Mesenchymal stem cell (in vitro differentiated cells and primary cell): ENCODE measurements at regions not wholly inside any gene's neighbourhood (a gene's known extent, or its start where the extent isn't known, plus 50 kb on each side); places are given as distances from the start of the nearest gene placed in this dataset.
"Not testable (repeated sequence)": the region's sequence is repeated elsewhere in the genome, so short reads cannot be mapped to it uniquely, and the experiment has no call there.

Experiments used
- DNase-seq: peaks from one replicate; pipeline ENCODE4 v3.0.0-alpha.2; 2013
- H2AFZ ChIP-seq: one replicate; pipeline ENCODE4 v1.6.1; 2013; ENCODE audit warnings: low read depth, mild to moderate bottlenecking, control low read depth, inconsistent platforms, low read length, moderate library complexity
- H2AK5ac ChIP-seq: 2 replicates; pipeline ENCODE4 v1.6.1; 2013; ENCODE audit warnings: low read length, moderate library complexity, mild to moderate bottlenecking, inconsistent platforms; ENCODE audit not compliant: severe bottlenecking
- H2BK120ac ChIP-seq: one replicate; pipeline ENCODE4 v1.6.1; 2013; ENCODE audit warnings: low read depth, mild to moderate bottlenecking, inconsistent platforms, low read length, moderate library complexity
- H2BK12ac ChIP-seq, 2 experiments: one replicate each; pipeline ENCODE4 v1.6.1; 2013; ENCODE audit warnings: inconsistent platforms in 2 of 2, low read length in 2 of 2, mild to moderate bottlenecking in 2 of 2, moderate library complexity in 2 of 2, control low read depth in 1 of 2
- H2BK15ac ChIP-seq: one replicate; pipeline ENCODE4 v1.6.1; 2013; ENCODE audit warnings: mild to moderate bottlenecking, low read depth, inconsistent platforms; ENCODE audit not compliant: poor library complexity, severe bottlenecking
- H2BK5ac ChIP-seq: 2 replicates; pipeline ENCODE4 v1.6.1; 2013; ENCODE audit warnings: low read depth, mild to moderate bottlenecking, low read length, control low read depth, inconsistent platforms; ENCODE audit not compliant: poor library complexity, severe bottlenecking
- H3K14ac ChIP-seq, 2 experiments: one replicate each; pipeline ENCODE4 v1.6.1; 2013; ENCODE audit warnings: inconsistent platforms in 2 of 2, low read length in 2 of 2, control low read depth in 1 of 2, mild to moderate bottlenecking in 1 of 2, moderate library complexity in 1 of 2
- H3K18ac ChIP-seq, 2 experiments: one replicate each; pipeline ENCODE4 v1.6.1; 2013; ENCODE audit warnings: inconsistent platforms in 2 of 2, low read length in 2 of 2, control low read depth in 1 of 2, low read depth in 1 of 2, mild to moderate bottlenecking in 1 of 2
- H3K23ac ChIP-seq, 2 experiments: one replicate each; pipeline ENCODE4 v1.6.1; 2013; ENCODE audit warnings: inconsistent platforms in 2 of 2, low read length in 2 of 2, mild to moderate bottlenecking in 2 of 2, moderate library complexity in 2 of 2, control low read depth in 1 of 2
- H3K27ac ChIP-seq: 2 replicates; pipeline ENCODE4 v1.5.1; 2013; ENCODE audit warnings: mild to moderate bottlenecking, moderate library complexity, low read length, control low read depth, inconsistent platforms; ENCODE audit not compliant: poor library complexity, severe bottlenecking
- H3K27me3 ChIP-seq, 2 experiments: 2 replicates each; pipeline versions ENCODE4 v1.6.1 to v1.7.0; 2013; ENCODE audit warnings: low read length in 2 of 2, mild to moderate bottlenecking in 2 of 2, moderate library complexity in 2 of 2, control low read depth in 1 of 2, inconsistent platforms in 1 of 2; ENCODE audit not compliant: control insufficient read depth in 1 of 2, insufficient read depth in 1 of 2
- H3K36me3 ChIP-seq, 2 experiments: 2 replicates each; pipeline versions ENCODE4 v1.6.1 to v1.7.0; 2013; ENCODE audit warnings: low read length in 2 of 2, control low read depth in 1 of 2, inconsistent platforms in 1 of 2, low read depth in 1 of 2, mild to moderate bottlenecking in 1 of 2; ENCODE audit not compliant: insufficient read depth in 2 of 2, control insufficient read depth in 1 of 2
- H3K4ac ChIP-seq, 2 experiments: one replicate each; pipeline ENCODE4 v1.6.1; 2013; ENCODE audit warnings: inconsistent platforms in 2 of 2, low read length in 2 of 2, mild to moderate bottlenecking in 2 of 2, moderate library complexity in 2 of 2, control low read depth in 1 of 2, low read depth in 1 of 2
- H3K4me1 ChIP-seq: 2 replicates; pipeline ENCODE4 v1.6.1; 2013; ENCODE audit warnings: low read depth, low read length, control low read depth; ENCODE audit not compliant: control insufficient read depth, insufficient read depth
- H3K4me2 ChIP-seq: 2 replicates; pipeline ENCODE4 v1.6.1; 2013; ENCODE audit warnings: low read length, mild to moderate bottlenecking, inconsistent platforms; ENCODE audit not compliant: poor library complexity, severe bottlenecking
- H3K4me3 ChIP-seq, 2 experiments: 2 replicates each; pipeline versions ENCODE4 v1.5.1 to v1.7.0; 2013; ENCODE audit warnings: low read length in 2 of 2, mild to moderate bottlenecking in 2 of 2, control low read depth in 1 of 2, low read depth in 1 of 2; ENCODE audit not compliant: insufficient read depth in 1 of 2
- H3K79me1 ChIP-seq: replicated peaks from 2 replicates; pipeline ENCODE4 v1.6.1; 2013; ENCODE audit warnings: mild to moderate bottlenecking, control low read depth, low read length, inconsistent platforms; ENCODE audit not compliant: poor library complexity, severe bottlenecking
- H3K9ac ChIP-seq: 2 replicates; pipeline ENCODE4 v1.7.0; 2013; ENCODE audit warnings: mild to moderate bottlenecking, low read length, moderate library complexity
- H3K9me3 ChIP-seq: 2 replicates; pipeline ENCODE4 v1.7.0; 2013; ENCODE audit warnings: mild to moderate bottlenecking, low read length; ENCODE audit not compliant: control insufficient read depth
- H4K8ac ChIP-seq: one replicate; pipeline ENCODE4 v1.6.1; 2013; ENCODE audit warnings: inconsistent platforms, mild to moderate bottlenecking, low read length, moderate library complexity
- H4K91ac ChIP-seq: one replicate; pipeline ENCODE4 v1.6.1; 2013; ENCODE audit warnings: mild to moderate bottlenecking, low read length, inconsistent platforms
- WGBS: methylation state at CpG from one replicate; pipeline ENCODE4 v1.1.7; 2013; ENCODE audit warnings: mixed read lengths; 5-methylcytosine and 5-hydroxymethylcytosine counted together

DNA sequence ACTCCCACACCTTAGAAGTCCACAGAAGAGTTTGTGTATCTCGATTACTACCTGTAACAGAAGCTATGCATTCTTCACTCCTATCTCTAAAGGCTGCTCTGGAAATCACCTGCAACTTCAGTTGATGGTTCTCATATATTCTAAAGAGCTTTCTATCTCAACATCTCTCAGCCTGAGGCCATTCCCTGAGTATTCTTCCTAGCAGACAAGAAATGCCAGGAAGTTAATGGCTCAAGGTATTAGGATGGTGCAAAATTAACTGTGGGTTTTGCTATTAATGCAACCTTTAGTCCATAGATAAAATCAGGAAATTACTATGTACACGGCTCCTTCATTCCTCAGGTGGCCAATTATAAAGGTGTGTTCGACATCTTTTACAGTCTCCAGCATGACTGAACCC, 290.1 kb downstream of the ZNF716 start:
- H4K91ac ChIP-seq, H3K4me3 ChIP-seq, H3K9me3 ChIP-seq, H3K4me2 ChIP-seq, H2BK15ac ChIP-seq, H4K8ac ChIP-seq, H2BK5ac ChIP-seq, H3K23ac ChIP-seq, H3K79me1 ChIP-seq, H3K9ac ChIP-seq, H2BK120ac ChIP-seq, H2AFZ ChIP-seq, H2BK12ac ChIP-seq, H3K27ac ChIP-seq, H3K4ac ChIP-seq, H3K27me3 ChIP-seq, H3K14ac ChIP-seq, H3K36me3 ChIP-seq, DNase-seq, H3K4me1 ChIP-seq, H2AK5ac ChIP-seq, H3K18ac ChIP-seq: not testable (repeated sequence)
- 29% methylated on average over 3 of the region's 3 CpGs for WGBS

DNA sequence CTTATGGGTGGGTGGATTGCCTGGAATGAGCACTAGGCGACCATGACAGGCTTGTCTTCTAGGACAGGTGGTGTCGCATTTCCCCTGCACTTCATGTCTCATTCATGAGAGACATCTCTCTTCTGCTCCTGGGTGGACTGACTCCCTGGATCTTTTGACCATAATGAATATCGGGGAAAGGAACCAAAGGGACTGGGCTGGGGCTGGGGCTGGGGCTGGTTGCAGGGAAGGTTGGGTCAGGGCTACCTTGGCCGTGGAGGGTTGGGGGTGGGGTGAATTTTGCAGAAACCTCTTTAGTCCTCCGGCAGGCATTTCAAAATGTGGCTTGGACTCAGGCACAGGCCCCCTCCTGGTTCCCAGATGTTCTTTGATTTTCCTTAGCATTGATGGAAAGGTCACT, 319.2 kb downstream of the ZNF716 start:
- Histone ChIP-seq H2BK15ac (no peak overlapping the region), H2BK5ac (no peak overlapping the region), H3K27ac (no peak overlapping the region), H3K14ac (no peak overlapping the region), H2BK120ac (no peak overlapping the region), H3K4ac (no peak overlapping the region), H3K9me3 (peaks cover 13% of the 10 kb centered on the region), H3K9ac (no peak overlapping the region), H2AFZ (no peak overlapping the region), H4K91ac (no peak overlapping the region), H3K4me3 (no peak overlapping the region), H3K79me1 (no peaks in the 10 kb centered on the region), H3K23ac (no peak overlapping the region), H3K4me2 (no peak overlapping the region), H3K4me1 (no peaks in the 10 kb centered on the region), H3K27me3 (no peaks in the 10 kb centered on the region), H3K18ac (no peak overlapping the region), H3K36me3 (no peaks in the 10 kb centered on the region), H2AK5ac (no peak overlapping the region), H2BK12ac (no peak overlapping the region), H4K8ac (no peak overlapping the region)
- DNase-seq, result no peak
- WGBS, result 71% methylated on average over 5 of the region's 5 CpGs

DNA sequence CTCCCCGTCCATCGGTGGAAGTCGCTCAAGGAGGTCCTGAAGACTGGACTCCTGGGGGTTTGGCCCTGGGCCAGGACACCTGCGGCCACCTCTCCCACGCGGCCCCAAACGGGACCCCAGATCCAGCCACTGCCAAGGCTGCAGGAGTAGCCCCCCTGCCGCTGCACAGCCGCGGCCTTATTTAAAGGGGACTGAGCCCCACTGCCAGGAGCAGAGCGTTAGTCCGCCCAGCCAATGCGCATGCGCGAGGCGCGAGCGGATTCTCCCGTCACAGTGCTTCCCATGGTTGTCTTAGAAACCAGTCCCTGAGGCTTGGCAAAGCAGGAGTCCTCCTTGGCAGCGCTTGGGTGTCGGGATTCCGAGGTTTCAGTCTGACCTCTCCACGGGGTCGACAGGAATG, 320.0 kb downstream of the ZNF716 start:
- no peak overlapping the region for H3K27ac ChIP-seq
- H2AK5ac ChIP-seq, result no peak overlapping the region
- H4K8ac ChIP-seq, result no peak overlapping the region
- no peak overlapping the region for H2AFZ ChIP-seq
- WGBS, result 92% methylated on average over 24 of the region's 24 CpGs
- H3K27me3 ChIP-seq, result no peaks in the 10 kb centered on the region
- no peak overlapping the region for H2BK120ac ChIP-seq
- H2BK5ac ChIP-seq, result no peak overlapping the region
- H2BK12ac ChIP-seq, result no peak overlapping the region
- no peak overlapping the region for H3K4ac ChIP-seq
- H3K18ac ChIP-seq, result no peak overlapping the region
- no peak for DNase-seq
- no peaks in the 10 kb centered on the region for H3K4me1 ChIP-seq
- peaks cover 10% of the 10 kb centered on the region for H3K9me3 ChIP-seq
- no peaks in the 10 kb centered on the region for H3K79me1 ChIP-seq
- H3K14ac ChIP-seq, result no peak overlapping the region
- H2BK15ac ChIP-seq, result no peak overlapping the region
- no peak overlapping the region for H3K23ac ChIP-seq
- no peak overlapping the region for H4K91ac ChIP-seq
- no peak overlapping the region for H3K9ac ChIP-seq
- H3K4me2 ChIP-seq, result no peak overlapping the region
- H3K36me3 ChIP-seq, result no peaks in the 10 kb centered on the region
- no peak overlapping the region for H3K4me3 ChIP-seq

DNA sequence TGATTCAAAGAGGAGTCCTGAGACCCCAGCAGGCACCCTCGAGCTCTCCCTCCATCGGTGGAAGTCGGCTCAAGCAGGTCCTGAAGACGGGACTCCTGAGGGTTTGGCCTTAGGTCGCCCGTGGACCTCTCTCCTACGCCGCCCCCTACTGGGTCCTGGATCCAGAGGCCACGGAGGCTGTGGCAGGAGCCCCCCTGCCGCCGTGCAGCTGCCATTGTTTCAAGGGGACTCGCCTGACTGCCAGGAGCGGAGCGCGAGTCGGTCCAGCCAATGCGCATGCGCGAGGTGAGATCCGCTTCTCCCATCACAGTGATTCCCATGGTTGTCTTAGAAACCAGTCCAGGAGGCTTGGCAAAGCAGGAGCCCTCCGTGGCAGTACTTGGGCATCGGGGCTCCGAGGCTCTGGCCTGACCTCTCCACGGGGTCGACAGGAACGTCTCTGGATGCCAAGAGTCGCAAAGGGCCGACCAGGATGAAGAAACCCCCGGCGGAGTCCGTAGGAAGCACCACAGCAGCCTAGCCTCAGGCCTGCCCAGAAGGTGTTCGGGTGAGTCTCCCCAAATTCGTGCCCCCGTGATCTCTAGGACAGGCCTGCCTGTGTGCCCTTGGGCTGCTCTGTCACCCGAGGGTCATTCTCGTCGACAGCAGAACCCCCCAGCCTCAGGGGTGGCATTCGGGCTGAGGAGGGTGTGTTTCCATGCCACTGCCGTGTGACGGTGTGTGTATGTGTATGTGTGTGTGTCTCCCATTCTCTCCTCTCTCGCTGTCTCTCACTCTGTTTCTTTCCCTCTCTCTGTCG, 322.3 kb downstream of the ZNF716 start:
- H2AK5ac ChIP-seq, result no peak overlapping the region
- H2BK120ac ChIP-seq, result no peak overlapping the region
- H4K8ac ChIP-seq, result no peak overlapping the region
- H3K4me3 ChIP-seq, result no peak overlapping the region
- H3K23ac ChIP-seq, result no peak overlapping the region
- H3K36me3 ChIP-seq, result no peaks in the 10 kb centered on the region
- H3K4me2 ChIP-seq, result no peak overlapping the region
- no peaks in the 10 kb centered on the region for H3K27me3 ChIP-seq
- peaks cover 10% of the 10 kb centered on the region for H3K9me3 ChIP-seq
- H2BK5ac ChIP-seq, result no peak overlapping the region
- H3K79me1 ChIP-seq, result no peaks in the 10 kb centered on the region
- H2AFZ ChIP-seq, result no peak overlapping the region
- H3K4me1 ChIP-seq, result no peaks in the 10 kb centered on the region
- DNase-seq, result no peak
- H2BK15ac ChIP-seq, result no peak overlapping the region
- no peak overlapping the region for H3K9ac ChIP-seq
- H3K14ac ChIP-seq, result no peak overlapping the region
- H2BK12ac ChIP-seq, result no peak overlapping the region
- no peak overlapping the region for H4K91ac ChIP-seq
- 86% methylated on average over 34 of the region's 42 CpGs for WGBS
- no peak overlapping the region for H3K18ac ChIP-seq
- no peak overlapping the region for H3K27ac ChIP-seq
- no peak overlapping the region for H3K4ac ChIP-seq
